MM.1S (cell line): ENCODE measurements at regions not wholly inside any gene's neighbourhood (a gene's known extent, or its start where the extent isn't known, plus 50 kb on each side); places are given as distances from the start of the nearest gene placed in this dataset.

Experiments used
- EZH2 ChIP-seq: fragments of 300-600 bp; sonication (generic); optimal IDR thresholded peaks from 2 replicates; pipeline ENCODE3; 2017; ENCODE audit warnings: low read depth, mild to moderate bottlenecking, antibody characterized with exemption, low read length, mixed read lengths
- EZH2phosphoT487 ChIP-seq: fragments of 300-600 bp; sonication (generic); IDR thresholded peaks from 2 replicates; pipeline ENCODE4 v1.6.1; 2018; ENCODE audit warnings: antibody characterized with exemption, low read length
- TF ChIP-seq, protein P1 (sequence below): fragments of 300-600 bp; sonication (generic); IDR thresholded peaks from 2 replicates; pipeline ENCODE4 v1.5.1; 2016; ENCODE audit warnings: antibody characterized with exemption, low read length, mixed read lengths

DNA sequence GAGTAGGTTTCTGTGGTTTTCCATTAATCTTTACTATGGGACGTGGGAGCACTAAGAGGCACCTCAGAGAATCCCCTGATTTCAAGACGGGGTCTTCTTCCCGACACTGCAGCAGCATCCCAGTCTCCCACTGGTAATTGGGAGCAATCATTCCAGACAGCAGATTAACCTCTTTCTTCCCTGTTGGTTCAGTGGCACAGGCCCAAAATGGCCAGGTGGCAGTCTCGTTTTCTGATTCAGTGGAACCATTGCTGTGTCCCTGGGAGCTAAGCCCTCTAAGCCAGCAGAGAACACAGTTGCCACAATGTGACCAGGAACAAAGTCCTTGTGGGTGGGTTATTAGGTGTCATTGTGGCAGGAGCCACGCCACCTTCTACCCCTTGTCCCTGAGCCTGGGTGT lies 342.1 kb downstream of the MATN1 start:
- TF ChIP-seq EZH2phosphoT487 = no peak
- no peak for TF ChIP-seq EZH2
- TF ChIP-seq, protein P1, sequence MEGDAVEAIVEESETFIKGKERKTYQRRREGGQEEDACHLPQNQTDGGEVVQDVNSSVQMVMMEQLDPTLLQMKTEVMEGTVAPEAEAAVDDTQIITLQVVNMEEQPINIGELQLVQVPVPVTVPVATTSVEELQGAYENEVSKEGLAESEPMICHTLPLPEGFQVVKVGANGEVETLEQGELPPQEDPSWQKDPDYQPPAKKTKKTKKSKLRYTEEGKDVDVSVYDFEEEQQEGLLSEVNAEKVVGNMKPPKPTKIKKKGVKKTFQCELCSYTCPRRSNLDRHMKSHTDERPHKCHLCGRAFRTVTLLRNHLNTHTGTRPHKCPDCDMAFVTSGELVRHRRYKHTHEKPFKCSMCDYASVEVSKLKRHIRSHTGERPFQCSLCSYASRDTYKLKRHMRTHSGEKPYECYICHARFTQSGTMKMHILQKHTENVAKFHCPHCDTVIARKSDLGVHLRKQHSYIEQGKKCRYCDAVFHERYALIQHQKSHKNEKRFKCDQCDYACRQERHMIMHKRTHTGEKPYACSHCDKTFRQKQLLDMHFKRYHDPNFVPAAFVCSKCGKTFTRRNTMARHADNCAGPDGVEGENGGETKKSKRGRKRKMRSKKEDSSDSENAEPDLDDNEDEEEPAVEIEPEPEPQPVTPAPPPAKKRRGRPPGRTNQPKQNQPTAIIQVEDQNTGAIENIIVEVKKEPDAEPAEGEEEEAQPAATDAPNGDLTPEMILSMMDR = no peak
